OCI-LY3 (cell line): ENCODE measurements at regions not wholly inside any gene's neighbourhood (a gene's known extent, or its start where the extent isn't known, plus 50 kb on each side); places are given as distances from the start of the nearest gene placed in this dataset.

Experiments used
- H2AFZ ChIP-seq: fragments of 200-600, 300-600 bp; shearing (Covaris generic); 2 replicates; pipeline ENCODE4 v1.6.0; 2014; ENCODE audit warnings: antibody characterized with exemption, low read depth, low read length
- H3K27ac ChIP-seq: fragments of 200-600, 300-600 bp; sonication (generic); 2 replicates; pipeline ENCODE4 v1.5.1; 2014; ENCODE audit warnings: mild to moderate bottlenecking, low read length, moderate library complexity, mixed read lengths
- H3K27me3 ChIP-seq: fragments of 200-600, 300-600 bp; sonication (generic); 2 replicates; pipeline ENCODE4 v1.6.1; 2014; ENCODE audit warnings: low read depth, low read length, mixed read lengths
- H3K36me3 ChIP-seq: fragments of 200-600, 300-600 bp; sonication (generic); replicated peaks from 2 replicates; pipeline ENCODE3; 2014; ENCODE audit warnings: low read depth, low read length, mixed read lengths
- H3K4me1 ChIP-seq: fragments of 300-600, 200-600 bp; sonication (generic); 2 replicates; pipeline ENCODE4 v1.6.1; 2014; ENCODE audit warnings: low read length, mixed read lengths
- H3K4me2 ChIP-seq: fragments of 200-600, 300-600 bp; sonication (generic); 2 replicates; pipeline ENCODE4 v1.6.1; 2014; ENCODE audit warnings: low read length, mixed read lengths
- H3K4me3 ChIP-seq: fragments of 300-600, 200-600 bp; sonication (generic); 2 replicates; pipeline ENCODE4 v1.5.1; 2014; ENCODE audit warnings: antibody characterized with exemption, mild to moderate bottlenecking, low read length, moderate library complexity
- H3K79me2 ChIP-seq: fragments of 300-600, 200-600 bp; shearing (Covaris generic); 2 replicates; pipeline ENCODE4 v1.6.1; 2014; ENCODE audit warnings: mild to moderate bottlenecking, low read length, mixed read lengths
- H3K9ac ChIP-seq: fragments of 300-600, 200-600 bp; shearing (Covaris generic); 2 replicates; pipeline ENCODE4 v1.6.0; 2014; ENCODE audit warnings: mild to moderate bottlenecking, low read length, moderate library complexity
- H3K9me3 ChIP-seq: fragments of 200-600, 300-600 bp; shearing (Covaris generic); 2 replicates; pipeline ENCODE4 v1.6.1; 2014; ENCODE audit warnings: low read length, mixed read lengths; ENCODE audit not compliant: insufficient read depth
- H4K20me1 ChIP-seq: fragments of 200-600, 300-600 bp; sonication (generic); 2 replicates; pipeline ENCODE4 v1.6.1; 2016; ENCODE audit warnings: low read length, mixed read lengths; ENCODE audit not compliant: insufficient read depth
- EZH2phosphoT487 ChIP-seq: fragments of 200-600 bp; shearing (Covaris generic); IDR thresholded peaks from 2 replicates; pipeline ENCODE4 v1.6.1; 2018; ENCODE audit warnings: antibody characterized with exemption, mixed run types, low read depth
- TF ChIP-seq, protein P1 (sequence below): fragments of 200-600, 300-600 bp; sonication (generic); IDR thresholded peaks from 2 replicates; pipeline ENCODE4 v1.5.1; 2014; ENCODE audit warnings: antibody characterized with exemption, low read length, low read depth

GRCh38 chr13:48761256-48761655 is 107.5 kb downstream of the CYSLTR2 start:
- Histone ChIP-seq H3K27me3 (no peaks in the 10 kb centered on the region), H3K4me3 (no peak overlapping the region), H3K79me2 (no peaks in the 10 kb centered on the region), H3K9me3 (peaks cover 28% of the 10 kb centered on the region), H3K4me1 (no peaks in the 10 kb centered on the region), H2AFZ (no peak overlapping the region), H3K4me2 (no peak overlapping the region), H4K20me1 (no peaks in the 10 kb centered on the region), H3K36me3 (peaks cover 7% of the 10 kb centered on the region), H3K27ac (no peak overlapping the region), H3K9ac (no peak overlapping the region)
- TF ChIP-seq, protein P1, sequence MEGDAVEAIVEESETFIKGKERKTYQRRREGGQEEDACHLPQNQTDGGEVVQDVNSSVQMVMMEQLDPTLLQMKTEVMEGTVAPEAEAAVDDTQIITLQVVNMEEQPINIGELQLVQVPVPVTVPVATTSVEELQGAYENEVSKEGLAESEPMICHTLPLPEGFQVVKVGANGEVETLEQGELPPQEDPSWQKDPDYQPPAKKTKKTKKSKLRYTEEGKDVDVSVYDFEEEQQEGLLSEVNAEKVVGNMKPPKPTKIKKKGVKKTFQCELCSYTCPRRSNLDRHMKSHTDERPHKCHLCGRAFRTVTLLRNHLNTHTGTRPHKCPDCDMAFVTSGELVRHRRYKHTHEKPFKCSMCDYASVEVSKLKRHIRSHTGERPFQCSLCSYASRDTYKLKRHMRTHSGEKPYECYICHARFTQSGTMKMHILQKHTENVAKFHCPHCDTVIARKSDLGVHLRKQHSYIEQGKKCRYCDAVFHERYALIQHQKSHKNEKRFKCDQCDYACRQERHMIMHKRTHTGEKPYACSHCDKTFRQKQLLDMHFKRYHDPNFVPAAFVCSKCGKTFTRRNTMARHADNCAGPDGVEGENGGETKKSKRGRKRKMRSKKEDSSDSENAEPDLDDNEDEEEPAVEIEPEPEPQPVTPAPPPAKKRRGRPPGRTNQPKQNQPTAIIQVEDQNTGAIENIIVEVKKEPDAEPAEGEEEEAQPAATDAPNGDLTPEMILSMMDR = no peak
- TF ChIP-seq EZH2phosphoT487 = no peak

- Histone ChIP-seq H3K4me1 (peaks cover 23% of the 10 kb centered on the region), H2AFZ (peak overlapping the region; percentile 49; the same call in 1 of the 2 replicates), H3K9me3 (peaks cover 24% of the 10 kb centered on the region), H3K36me3 (peaks cover 10% of the 10 kb centered on the region), H3K27ac (no peak overlapping the region), H3K4me3 (0 out of 2 replicates have a peak overlapping the region, but pooled peaks have one; percentile 13), H4K20me1 (no peaks in the 10 kb centered on the region), H3K27me3 (no peaks in the 10 kb centered on the region), H3K9ac (no peak overlapping the region; the same call in 1 of the 2 replicates), H3K79me2 (no peaks in the 10 kb centered on the region), H3K4me2 (peak overlapping the region; percentile 44)
- TF ChIP-seq, protein P1 = peak; percentile 100
- no peak for TF ChIP-seq EZH2phosphoT487
Measured at GRCh38 chr13:48769107-48769704, 115.5 kb downstream of the CYSLTR2 start.

- TF ChIP-seq, protein P1 = no peak
- TF ChIP-seq EZH2phosphoT487 = no peak
- Histone ChIP-seq H3K27ac (no peak overlapping the region), H3K4me1 (peaks cover 23% of the 10 kb centered on the region), H3K79me2 (no peaks in the 10 kb centered on the region), H3K4me2 (no peak overlapping the region), H3K9ac (no peak overlapping the region), H4K20me1 (no peaks in the 10 kb centered on the region), H3K36me3 (peaks cover 6% of the 10 kb centered on the region), H3K9me3 (peaks cover 14% of the 10 kb centered on the region; the same call in 1 of the 2 replicates), H2AFZ (no peak overlapping the region), H3K4me3 (no peak overlapping the region), H3K27me3 (no peaks in the 10 kb centered on the region)
Measured at GRCh38 chr13:48770372-48770771, 116.6 kb downstream of the CYSLTR2 start.

DNA sequence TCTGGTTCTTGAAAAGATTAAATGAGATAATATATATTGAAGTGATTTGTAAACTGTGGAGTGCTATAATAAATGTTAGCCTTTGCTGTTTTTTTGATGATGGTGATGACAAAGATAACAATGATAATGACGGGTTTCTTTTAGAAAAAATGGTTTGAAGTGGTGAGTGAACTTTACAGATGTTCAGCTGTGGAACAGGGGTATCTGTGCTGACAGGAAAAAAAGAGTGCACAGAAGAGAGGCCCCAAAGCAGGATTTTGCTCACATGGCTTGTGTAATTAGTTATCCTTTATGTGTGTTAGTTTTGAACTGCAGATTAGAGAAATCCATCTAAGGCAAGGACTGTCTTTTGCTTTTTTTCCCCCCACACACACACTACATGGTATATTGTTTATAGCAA is 119.2 kb downstream of the CYSLTR2 start:
- Histone ChIP-seq H3K4me1 (peaks cover 23% of the 10 kb centered on the region), H3K79me2 (no peaks in the 10 kb centered on the region), H3K4me3 (no peak overlapping the region), H3K4me2 (no peak overlapping the region), H3K27me3 (no peaks in the 10 kb centered on the region), H3K9ac (no peak overlapping the region), H4K20me1 (no peaks in the 10 kb centered on the region), H3K9me3 (0 out of 2 replicates have a peak, but pooled peaks cover 1% of the 10 kb centered on the region), H3K27ac (no peak overlapping the region), H2AFZ (no peak overlapping the region), H3K36me3 (peaks cover 3% of the 10 kb centered on the region)
- no peak for TF ChIP-seq EZH2phosphoT487
- TF ChIP-seq, protein P1 = no peak
